Endodermal cell (in vitro differentiated cells): ENCODE measurements at regions not wholly inside any gene's neighbourhood (a gene's known extent, or its start where the extent isn't known, plus 50 kb on each side); places are given as distances from the start of the nearest gene placed in this dataset.
A peak's percentile ranks its signal among the peaks of the same experiment; 100 is the strongest.
"Not testable (repeated sequence)": the region's sequence is repeated elsewhere in the genome, so short reads cannot be mapped to it uniquely, and the experiment has no call there.

ENCODE experiments used
- DNase-seq: peaks from one replicate; pipeline ENCODE4 v3.0.0-alpha.2; 2017
- H3K27ac ChIP-seq: 2 replicates; pipeline ENCODE4 v1.5.1; 2013; ENCODE audit warnings: mild to moderate bottlenecking, low read depth, low read length, moderate library complexity
- H3K27me3 ChIP-seq: 2 replicates; pipeline ENCODE4 v1.6.1; 2013; ENCODE audit warnings: mild to moderate bottlenecking, low read length, moderate library complexity; ENCODE audit not compliant: insufficient read depth, control insufficient read depth, poor library complexity, severe bottlenecking
- H3K36me3 ChIP-seq: 2 replicates; pipeline ENCODE4 v1.7.0; 2013; ENCODE audit warnings: mild to moderate bottlenecking, low read length, moderate library complexity; ENCODE audit not compliant: control insufficient read depth, insufficient read depth
- H3K4me1 ChIP-seq: one replicate; pipeline ENCODE4 v1.7.0; 2013; ENCODE audit warnings: low read length; ENCODE audit not compliant: control insufficient read depth, insufficient read depth
- H3K4me3 ChIP-seq: 2 replicates; pipeline ENCODE4 v1.5.1; 2013; ENCODE audit warnings: mild to moderate bottlenecking, low read length, moderate library complexity
- H3K9ac ChIP-seq: 2 replicates; pipeline ENCODE4 v1.6.1; 2013; ENCODE audit warnings: mild to moderate bottlenecking, low read length, moderate library complexity; ENCODE audit not compliant: poor library complexity, severe bottlenecking; ENCODE audit errors: extremely low read depth
- H3K9me3 ChIP-seq: 2 replicates; pipeline ENCODE4 v1.6.1; 2013; ENCODE audit warnings: mild to moderate bottlenecking, low read length, moderate library complexity; ENCODE audit not compliant: control insufficient read depth
- H3K27ac Mint-ChIP-seq: 2 replicates; pipeline ENCODE4 v1.8.0; 2020; ENCODE audit warnings: mixed read lengths
- H3K27me3 Mint-ChIP-seq: 2 replicates; pipeline ENCODE4 v1.8.0; 2021; ENCODE audit warnings: mild to moderate bottlenecking, mixed read lengths; ENCODE audit not compliant: insufficient read depth
- H3K36me3 Mint-ChIP-seq: 2 replicates; pipeline ENCODE4 v1.8.0; 2020; ENCODE audit warnings: low read depth, mixed read lengths
- H3K4me1 Mint-ChIP-seq: 2 replicates; pipeline ENCODE4 v1.8.0; 2020; ENCODE audit warnings: mixed read lengths
- H3K4me3 Mint-ChIP-seq: 2 replicates; pipeline ENCODE4 v1.8.0; 2020; ENCODE audit warnings: mild to moderate bottlenecking, moderate library complexity, mixed read lengths
- H3K9me3 Mint-ChIP-seq: 2 replicates; pipeline ENCODE4 v1.8.0; 2020; ENCODE audit warnings: mild to moderate bottlenecking, mixed read lengths
- CTCF ChIP-seq: fragments of 200-600 bp; sonication (generic); conservative IDR thresholded peaks from 2 replicates; pipeline ENCODE4 v1.5.0; 2021; ENCODE audit warnings: antibody characterized with exemption, mild to moderate bottlenecking
- WGBS, 2 experiments: methylation state at CpG; one replicate each; pipeline versions ENCODE4 v1.1.5 to v1.1.7; 2013; ENCODE audit warnings: missing lambda C conversion rate in 2 of 2, mixed read lengths in 1 of 2; ENCODE audit not compliant: insufficient coverage in 1 of 2, insufficient read length in 1 of 2; 5-methylcytosine and 5-hydroxymethylcytosine counted together

DNA sequence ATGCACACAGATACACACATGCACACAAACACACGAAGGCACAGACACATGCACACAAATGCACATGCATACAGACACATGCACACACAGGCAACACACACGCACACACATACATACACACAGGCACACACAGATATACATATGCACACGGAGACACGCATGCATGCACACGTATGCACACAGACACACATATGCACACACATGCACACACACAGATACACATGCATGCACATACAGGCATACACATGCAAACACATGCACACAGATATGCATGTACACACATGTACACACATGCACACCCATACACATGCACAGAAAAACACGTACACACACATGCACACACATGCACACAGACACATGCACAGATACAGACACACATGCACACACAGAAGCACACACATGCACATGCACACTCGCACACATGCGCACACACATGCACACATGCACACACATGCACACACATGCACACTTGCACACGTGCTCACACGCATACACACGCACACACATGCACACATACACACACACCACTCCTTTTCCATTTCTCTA lies 70.8 kb upstream of the ALDH3B2 start:
- H3K27me3 Mint-ChIP-seq, result peaks cover 6% of the 10 kb centered on the region
- no peak for TF ChIP-seq CTCF
- H3K9me3 ChIP-seq, result no peaks in the 10 kb centered on the region
- 80 to 96% methylated on average over 5 to 11 of the region's 11 CpGs for WGBS, 2 experiments
- no peaks in the 10 kb centered on the region for H3K27me3 ChIP-seq
- H3K27ac Mint-ChIP-seq, result no peak overlapping the region
- no peaks in the 10 kb centered on the region for H3K4me1 ChIP-seq
- H3K36me3 Mint-ChIP-seq, result no peaks in the 10 kb centered on the region
- H3K4me3 Mint-ChIP-seq, result no peak overlapping the region
- no peak overlapping the region for H3K4me3 ChIP-seq
- no peak overlapping the region for H3K9ac ChIP-seq
- no peaks in the 10 kb centered on the region for H3K9me3 Mint-ChIP-seq
- no peaks in the 10 kb centered on the region for H3K36me3 ChIP-seq
- H3K27ac ChIP-seq, result no peak overlapping the region
- DNase-seq, result no peak
- peaks cover 18% of the 10 kb centered on the region for H3K4me1 Mint-ChIP-seq

GRCh38 chr11:67744231-67744630 lies 69.8 kb upstream of the ALDH3B2 start:
- H3K9me3 Mint-ChIP-seq, H3K27ac Mint-ChIP-seq, H3K36me3 ChIP-seq, H3K9me3 ChIP-seq, H3K4me3 ChIP-seq, H3K27me3 ChIP-seq, H3K36me3 Mint-ChIP-seq, DNase-seq, H3K27me3 Mint-ChIP-seq, H3K4me1 ChIP-seq, H3K9ac ChIP-seq, H3K4me3 Mint-ChIP-seq: not testable (repeated sequence)
- H3K27ac ChIP-seq, result peak overlapping the region; percentile 49
- peaks cover 18% of the 10 kb centered on the region for H3K4me1 Mint-ChIP-seq
- 93 to 98% methylated on average over 7 to 8 of the region's 9 CpGs for WGBS, 2 experiments

DNA sequence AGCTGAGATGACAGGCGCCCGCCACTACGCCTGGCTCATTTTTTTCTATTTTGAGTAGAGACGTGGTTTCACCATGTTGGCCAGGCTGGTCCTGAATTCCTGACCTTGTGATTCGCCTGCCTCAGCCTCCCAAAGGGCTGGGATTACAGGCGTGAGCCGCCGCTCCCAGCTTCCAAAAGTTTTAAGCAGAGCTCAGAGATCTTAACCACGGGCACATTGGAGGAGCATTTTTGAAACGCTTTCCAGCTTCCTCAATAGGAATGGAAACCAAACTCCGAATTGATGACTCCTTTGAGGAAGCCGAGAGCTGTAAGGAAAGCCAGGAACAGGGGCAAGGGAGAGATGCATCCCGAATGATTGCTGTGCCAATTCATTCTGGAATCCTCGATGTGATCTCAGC lies 63.8 kb upstream of the ALDH3B2 start:
- not testable (repeated sequence) for H3K4me1 ChIP-seq

GRCh38 chr11:67737562-67738080 lies 63.2 kb upstream of the ALDH3B2 start:
- H3K4me1 ChIP-seq, H3K27me3 ChIP-seq, DNase-seq, H3K9me3 ChIP-seq, H3K27ac ChIP-seq, H3K4me1 Mint-ChIP-seq, H3K36me3 ChIP-seq, H3K4me3 ChIP-seq, H3K9me3 Mint-ChIP-seq, H3K27ac Mint-ChIP-seq, H3K9ac ChIP-seq, H3K4me3 Mint-ChIP-seq, H3K36me3 Mint-ChIP-seq: not testable (repeated sequence)
- 88 to 94% methylated on average over 1 to 9 of the region's 9 CpGs for WGBS, 2 experiments
- peaks cover 27% of the 10 kb centered on the region for H3K27me3 Mint-ChIP-seq

More for the DNA sequence above, 63.8 kb upstream of the ALDH3B2 start:
- H3K4me3 ChIP-seq, H3K9ac ChIP-seq, H3K4me3 Mint-ChIP-seq, H3K27ac ChIP-seq, DNase-seq, H3K27me3 ChIP-seq, H3K36me3 ChIP-seq, H3K9me3 ChIP-seq, H3K36me3 Mint-ChIP-seq, H3K27ac Mint-ChIP-seq, H3K9me3 Mint-ChIP-seq, H3K4me1 Mint-ChIP-seq: not testable (repeated sequence)
- WGBS, 2 experiments, result 91 to 93% methylated on average over 9 to 13 of the region's 14 CpGs
- peaks cover 27% of the 10 kb centered on the region for H3K27me3 Mint-ChIP-seq
